GM19452 (cell line): ENCODE measurements at regions not wholly inside any gene's neighbourhood (a gene's known extent, or its start where the extent isn't known, plus 50 kb on each side); places are given as distances from the start of the nearest gene placed in this dataset.
A peak's percentile ranks its signal among the peaks of the same experiment; 100 is the strongest.
"Not testable (repeated sequence)": the region's sequence is repeated elsewhere in the genome, so short reads cannot be mapped to it uniquely, and the experiment has no call there.

Experiments
- ATAC-seq: cut with Tn5 transposase; IDR thresholded peaks from one replicate; pipeline ENCODE4 v1.9.1; 2021; ENCODE audit not compliant: unreplicated experiment

GRCh38 chr5:97478483-97478882, 295.4 kb upstream of the RIOK2 start:
- ATAC-seq = no peak

- ATAC-seq = no peak
Observed at GRCh38 chr5:97480313-97480712, 297.3 kb upstream of the RIOK2 start.

GRCh38 chr5:97488126-97488668, 305.1 kb upstream of the RIOK2 start:
- ATAC-seq = no peak

- ATAC-seq = no peak
Observed at GRCh38 chr5:97489010-97489840, 306.2 kb upstream of the RIOK2 start.

- no peak for ATAC-seq
Observed at GRCh38 chr5:97494465-97494864, 311.4 kb upstream of the RIOK2 start.

- ATAC-seq = no peak
Observed at GRCh38 chr5:97495301-97495700, 312.3 kb upstream of the RIOK2 start.

GRCh38 chr5:97496037-97496436, 313.0 kb upstream of the RIOK2 start:
- no peak for ATAC-seq

GRCh38 chr5:97498657-97499056, 315.6 kb upstream of the RIOK2 start:
- ATAC-seq = no peak

- ATAC-seq = no peak
Observed at GRCh38 chr5:97499605-97500004, 316.6 kb upstream of the RIOK2 start.

GRCh38 chr5:97501286-97501964, 318.4 kb upstream of the RIOK2 start:
- no peak for ATAC-seq

- ATAC-seq = no peak
Observed at GRCh38 chr5:97501965-97502305, 318.9 kb upstream of the RIOK2 start.

- no peak for ATAC-seq
Observed at GRCh38 chr5:97508864-97509263, 325.8 kb upstream of the RIOK2 start.

GRCh38 chr5:97519565-97519964, 336.5 kb upstream of the RIOK2 start:
- not testable (repeated sequence) for ATAC-seq

GRCh38 chr5:97523336-97523735, 340.3 kb upstream of the RIOK2 start:
- not testable (repeated sequence) for ATAC-seq

GRCh38 chr5:97525780-97526179, 342.7 kb upstream of the RIOK2 start:
- no peak for ATAC-seq

- no peak for ATAC-seq
Observed at GRCh38 chr5:97528941-97529340, 345.9 kb upstream of the RIOK2 start.

GRCh38 chr5:97529354-97529985, 346.4 kb upstream of the RIOK2 start:
- ATAC-seq = no peak

GRCh38 chr5:97531549-97531948, 348.5 kb upstream of the RIOK2 start:
- peak; percentile 92 for ATAC-seq

- peak; percentile 56 for ATAC-seq
Observed at GRCh38 chr5:97534166-97534565, 351.1 kb upstream of the RIOK2 start.

GRCh38 chr5:97536683-97537082, 353.6 kb upstream of the RIOK2 start:
- no peak for ATAC-seq

GRCh38 chr5:97538912-97539311, 355.9 kb upstream of the RIOK2 start:
- no peak for ATAC-seq

GRCh38 chr5:97541864-97542263, 358.8 kb upstream of the RIOK2 start:
- ATAC-seq = no peak
